Heart left ventricle (tissue), 16 donors: ENCODE measurements at regions not wholly inside any gene's neighbourhood (a gene's known extent, or its start where the extent isn't known, plus 50 kb on each side); places are given as distances from the start of the nearest gene placed in this dataset.

Experiments used
- ATAC-seq, 4 donors: fragments of 200-7000 bp; cut with Tn5 transposase; one replicate each; pipeline ENCODE4 v1.9.1; 2020 to 2022; ENCODE audit warnings: moderate library complexity in 4 of 4, mild to moderate bottlenecking in 3 of 4, moderate number of reproducible peaks in 1 of 4
- DNase-seq, 5 donors: peaks; one replicate each; pipeline ENCODE4 v3.0.0-alpha.2; 2020
- H3K27ac ChIP-seq, 12 donors: fragments of 200-600 bp; sonication (generic) in 4 of 12; one replicate each; pipeline versions ENCODE4 v1.5.0 to v1.8.0; 2016 to 2022; ENCODE audit warnings: mild to moderate bottlenecking in 2 of 12
- H3K27me3 ChIP-seq, 9 donors: fragments of 200-600 bp; sonication (generic) in 2 of 9; one replicate each; pipeline versions ENCODE4 v1.5.1 to v1.8.0; 2016 to 2022; ENCODE audit warnings: mild to moderate bottlenecking in 3 of 9
- H3K36me3 ChIP-seq, 9 donors: fragments of 200-600 bp; sonication (generic) in 2 of 9; one replicate each; pipeline versions ENCODE4 v1.5.0 to v1.8.0; 2018 to 2022; ENCODE audit warnings: mild to moderate bottlenecking in 2 of 9
- H3K4me1 ChIP-seq, 12 donors: fragments of 200-600 bp; sonication (generic) in 4 of 12; one replicate each; pipeline versions ENCODE4 v1.5.0 to v1.8.0; 2016 to 2022; ENCODE audit warnings: mild to moderate bottlenecking in 3 of 12
- H3K4me3 ChIP-seq, 12 donors: fragments of 200-600 bp; sonication (generic) in 4 of 12; one replicate each; pipeline versions ENCODE4 v1.5.0 to v1.8.0; 2017 to 2022; ENCODE audit warnings: mild to moderate bottlenecking in 9 of 12, moderate library complexity in 4 of 12
- H3K9me3 ChIP-seq, 12 donors: fragments of 200-600 bp; sonication (generic) in 4 of 12; one replicate each; pipeline versions ENCODE4 v1.5.0 to v1.8.0; 2016 to 2022; ENCODE audit warnings: mild to moderate bottlenecking in 1 of 12
- CTCF ChIP-seq, 12 donors: fragments of 200-600 bp; sonication (generic) in 4 of 12; IDR thresholded peaks; one replicate each; pipeline versions ENCODE4 v1.5.0 to v1.8.0; 2018 to 2022; ENCODE audit warnings: antibody characterized with exemption in 12 of 12, mild to moderate bottlenecking in 5 of 12
- POLR2A ChIP-seq, 2 donors: fragments of 450-650 bp; IDR thresholded peaks; one replicate each; pipeline ENCODE4 v1.6.1; 2017; ENCODE audit warnings: antibody characterized with exemption in 2 of 2, mild to moderate bottlenecking in 2 of 2, moderate library complexity in 2 of 2
- WGBS, 4 donors: extraction: QIAGEN DNeasy Blood & Tissue Kit in 2 of 4; methylation state at CpG; one replicate each; pipeline versions ENCODE4 v1.1.5 to v1.1.7; 2013 to 2018; 5-methylcytosine and 5-hydroxymethylcytosine counted together
- intact Hi-C, 10 donors: fragments of 100-400 bp; cut with DNase I; formaldehyde crosslinking; loops; one replicate each; pipeline versions ENCODE4 v1.11.1 to v1.14.2; 2022
- donor health status: ischemic (EF 13 %, LVEDD 7.1; RV severe dilation, severe dysfunction).
- donor health status: healthy with polysubstance abuse.
- donor health status: DM: no; HTN: yes; CAD: no.
- donor health status: DM: no; HTN: no; CAD: no.
- donor health status: ischemic (EF 25% LVEDD 6.9; RV normal size, moderate dysfunction).
- donor health status: ischemic (EF 25% LVEDD 5.7; RV mildly dilated, moderate dysfunction).
- donor health status: healthy.
- donor health status: DM: yes; HTN: yes; CAD: no.
- donor health status: ischemic (EF 35%, LVEDD 5.7; RV mildly dilated, moderate dysfunction).
- donor health status: nonischemic (EF 11% LVEDD 7.7; RV severe dilation, severe dysfunction).
- donor health status: DM: yes; HTN: yes; CAD: no.
- donor health status: PGD.
- donor health status: ischemic (EF 29% LVEDD 5.4; RV normal size, mild dysfunction).
- donor health status: nonischemic (EF 23%, LVEDD 6.1; RV moderate dilation, normal function).

GRCh38 chr3:167109746-167110145 lies 270.4 kb downstream of the ZBBX start:
- Histone ChIP-seq H3K9me3 (no peaks in the 10 kb centered on the region), H3K27me3 (no peaks in the 10 kb centered on the region), H3K4me3 (no peak overlapping the region), H3K36me3 (no peaks in the 10 kb centered on the region), H3K4me1 (peaks cover 0 to 8% (median 0%) of the 10 kb centered on the region in 12 donors), H3K27ac (no peak overlapping the region)
- intact Hi-C loops = no loop called here
- ATAC-seq (no peak), DNase-seq (no peak)
- TF ChIP-seq CTCF (IDR thresholded peaks at IDR 0.05) (no peak), POLR2A (IDR thresholded peaks at IDR 0.05) (no peak)
- WGBS, 4 donors = 63 to 77% (median 68%) methylated on average over 1 of the region's 1 CpG

GRCh38 chr3:167106456-167106855 lies 273.6 kb downstream of the ZBBX start:
- DNase-seq (no peak), ATAC-seq (no peak)
- Histone ChIP-seq H3K36me3 (no peaks in the 10 kb centered on the region), H3K4me3 (no peak overlapping the region), H3K4me1 (peaks cover 0 to under 1% (median 0%) of the 10 kb centered on the region in 12 donors), H3K27ac (no peak overlapping the region), H3K27me3 (no peaks in the 10 kb centered on the region), H3K9me3 (no peaks in the 10 kb centered on the region)
- TF ChIP-seq CTCF (IDR thresholded peaks at IDR 0.05) = no peak
- no peak for TF ChIP-seq POLR2A (IDR thresholded peaks at IDR 0.05)
- intact Hi-C loops = no loop called here

- intact Hi-C loops = loop anchor here in 1 of 10 donors (5.0 kb wide), 1 partner anchor 250 kb away; no protein-coding TSS in a partner anchor
- 72 to 76% (median 74%) methylated on average over 1 of the region's 1 CpG for WGBS, 4 donors
- no peak for TF ChIP-seq POLR2A (IDR thresholded peaks at IDR 0.05)
- TF ChIP-seq CTCF (IDR thresholded peaks at IDR 0.05) = peak in 4 of 12 donors; percentile 11 to 29 (median 19)
These were observed 278.0 kb downstream of the ZBBX start for GRCh38 chr3:167102071-167102470.

GRCh38 chr3:167100651-167101050 lies 279.4 kb downstream of the ZBBX start:
- Histone ChIP-seq H3K9me3 (no peaks in the 10 kb centered on the region), H3K27me3 (no peaks in the 10 kb centered on the region), H3K36me3 (no peaks in the 10 kb centered on the region), H3K4me1 (no peaks in the 10 kb centered on the region), H3K4me3 (no peak overlapping the region), H3K27ac (no peak overlapping the region)
- TF ChIP-seq CTCF (IDR thresholded peaks at IDR 0.05) (no peak), POLR2A (IDR thresholded peaks at IDR 0.05) (no peak)
- 52 to 79% (median 57%) methylated on average over 1 of the region's 1 CpG for WGBS, 4 donors
- intact Hi-C loops = loop anchor here in 1 of 10 donors (5.0 kb wide), 1 partner anchor 252 kb away; no protein-coding TSS in a partner anchor
- DNase-seq (no peak), ATAC-seq (no peak)

More at GRCh38 chr3:167102071-167102470, 278.0 kb downstream of the ZBBX start:
- Histone ChIP-seq H3K4me3 (no peak overlapping the region), H3K27me3 (no peaks in the 10 kb centered on the region), H3K4me1 (no peaks in the 10 kb centered on the region), H3K36me3 (no peaks in the 10 kb centered on the region), H3K9me3 (no peaks in the 10 kb centered on the region), H3K27ac (no peak overlapping the region)
- no peak for DNase-seq
- ATAC-seq = no peak
